IMR-90 (cell line): ENCODE measurements at regions not wholly inside any gene's neighbourhood (a gene's known extent, or its start where the extent isn't known, plus 50 kb on each side); places are given as distances from the start of the nearest gene placed in this dataset.

Source experiments
- ATAC-seq: fragments of 200-7000 bp; cut with Tn5 transposase; 2 replicates; pipeline ENCODE4 v1.9.1; 2020; ENCODE audit warnings: low read depth, mild to moderate bottlenecking, moderate library complexity
- BruUV-seq: library from RNA; stranded (reverse); fragments of 400-500 nt; replicated peaks from 2 replicates; lab custom pipeline; 2021; lab: Mats Ljungman, UMichigan
- CTCF ChIA-PET: fragments of 300-600 bp; formaldehyde crosslinking; extraction: SDS; loops from one replicate; lab custom pipeline; 2021; ENCODE audit warnings: antibody characterized with exemption; lab: Yijun Ruan, JAX
- POLR2A ChIA-PET: fragments of 300-600 bp; sonication (Branson Sonifier 250); formaldehyde crosslinking; loops from one replicate; lab custom pipeline; 2022; ENCODE audit warnings: antibody characterized with exemption; ENCODE audit not compliant: unreplicated experiment; lab: Charles Lee
- DNase-seq: peaks from one replicate; pipeline ENCODE4 v3.0.0; 2013
- H2AFZ ChIP-seq: replicated peaks from 2 replicates; pipeline ENCODE3; 2013; ENCODE audit warnings: low read length, mild to moderate bottlenecking; ENCODE audit not compliant: poor library complexity
- H2AK5ac ChIP-seq: 2 replicates; pipeline ENCODE4 v1.6.1; 2013; ENCODE audit warnings: low read depth, low read length, inconsistent platforms
- H2AK9ac ChIP-seq: replicated peaks from 2 replicates; pipeline ENCODE3; 2013; ENCODE audit warnings: mild to moderate bottlenecking, low read depth, low read length, moderate library complexity; ENCODE audit not compliant: poor library complexity
- H2BK120ac ChIP-seq: 2 replicates; pipeline ENCODE4 v1.6.1; 2013; ENCODE audit warnings: low read depth, low read length, inconsistent platforms
- H2BK15ac ChIP-seq: 3 replicates; pipeline ENCODE4 v1.6.1; 2013; ENCODE audit warnings: low read depth, low read length, inconsistent platforms
- H2BK20ac ChIP-seq: 2 replicates; pipeline ENCODE4 v1.6.1; 2013; ENCODE audit warnings: low read depth, mild to moderate bottlenecking, inconsistent platforms, low read length, moderate library complexity
- H2BK5ac ChIP-seq: 2 replicates; pipeline ENCODE4 v1.6.1; 2013; ENCODE audit warnings: mild to moderate bottlenecking, low read depth, low read length, inconsistent platforms; ENCODE audit not compliant: poor library complexity, severe bottlenecking
- H3K14ac ChIP-seq: replicated peaks from 2 replicates; pipeline ENCODE4 v1.6.1; 2013; ENCODE audit warnings: low read depth, low read length, inconsistent platforms
- H3K18ac ChIP-seq: 2 replicates; pipeline ENCODE4 v1.6.1; 2013; ENCODE audit warnings: low read depth, low read length, control low read depth
- H3K23ac ChIP-seq: 2 replicates; pipeline ENCODE4 v1.6.1; 2013; ENCODE audit warnings: low read depth, low read length, inconsistent platforms
- H3K27ac ChIP-seq: 2 replicates; pipeline ENCODE4 v1.5.1; 2013; ENCODE audit warnings: mild to moderate bottlenecking, control low read depth, low read length; ENCODE audit not compliant: insufficient read depth
- H3K27me3 ChIP-seq: 2 replicates; pipeline ENCODE4 v1.6.1; 2013; ENCODE audit warnings: low read length; ENCODE audit not compliant: control insufficient read depth, insufficient read depth
- H3K36me3 ChIP-seq: 2 replicates; pipeline ENCODE4 v1.6.1; 2013; ENCODE audit warnings: low read length, mixed read lengths; ENCODE audit not compliant: control insufficient read depth, insufficient read depth
- H3K4ac ChIP-seq: 2 replicates; pipeline ENCODE4 v1.6.1; 2013; ENCODE audit warnings: low read depth, low read length, inconsistent platforms
- H3K4me1 ChIP-seq: 2 replicates; pipeline ENCODE4 v1.6.1; 2013; ENCODE audit warnings: low read length, mixed read lengths; ENCODE audit not compliant: control insufficient read depth, insufficient read depth
- H3K4me2 ChIP-seq: 2 replicates; pipeline ENCODE4 v1.6.1; 2013; ENCODE audit warnings: low read depth, mild to moderate bottlenecking, control low read depth, low read length, moderate library complexity
- H3K4me3 ChIP-seq: 2 replicates; pipeline ENCODE4 v1.5.1; 2013; ENCODE audit warnings: low read depth, mild to moderate bottlenecking, control low read depth, low read length, moderate library complexity; ENCODE audit not compliant: insufficient read depth
- H3K56ac ChIP-seq: 2 replicates; pipeline ENCODE4 v1.6.1; 2013; ENCODE audit warnings: low read length, inconsistent platforms; ENCODE audit not compliant: insufficient read depth; ENCODE audit errors: extremely low read depth
- H3K79me1 ChIP-seq, 2 experiments: 2 replicates each; pipeline ENCODE4 v1.6.1; 2013; ENCODE audit warnings: low read length in 2 of 2, inconsistent platforms in 1 of 2, low read depth in 1 of 2
- H3K9ac ChIP-seq: 2 replicates; pipeline ENCODE4 v1.6.1; 2013; ENCODE audit warnings: low read depth, low read length, control low read depth
- H3K9me1 ChIP-seq: 2 replicates; pipeline ENCODE4 v1.6.1; 2013; ENCODE audit warnings: low read length, inconsistent platforms; ENCODE audit not compliant: insufficient read depth
- H3K9me3 ChIP-seq: 2 replicates; pipeline ENCODE4 v1.6.1; 2013; ENCODE audit warnings: low read length; ENCODE audit not compliant: control insufficient read depth, insufficient read depth
- H4K20me1 ChIP-seq: 2 replicates; pipeline ENCODE4 v1.6.1; 2013; ENCODE audit warnings: low read length, inconsistent platforms; ENCODE audit not compliant: insufficient read depth
- H4K5ac ChIP-seq: 2 replicates; pipeline ENCODE4 v1.6.1; 2013; ENCODE audit warnings: mild to moderate bottlenecking, low read depth, low read length, control low read depth
- H4K8ac ChIP-seq, 2 experiments: 2 replicates each; pipeline ENCODE4 v1.6.1; 2013; ENCODE audit warnings: low read depth in 2 of 2, low read length in 2 of 2, control low read depth in 1 of 2, inconsistent platforms in 1 of 2
- H4K91ac ChIP-seq: 2 replicates; pipeline ENCODE4 v1.6.1; 2013; ENCODE audit warnings: low read depth, low read length, inconsistent platforms; ENCODE audit not compliant: insufficient read depth
- BHLHE40 ChIP-seq: fragments of 150-350 bp; IDR thresholded peaks from 2 replicates; pipeline ENCODE4 v1.6.1; 2016; ENCODE audit warnings: mild to moderate bottlenecking, low read depth, low read length
- FOS ChIP-seq: fragments of 150-350 bp; IDR thresholded peaks from 2 replicates; pipeline ENCODE4 v1.6.1; 2016; ENCODE audit warnings: low read depth, low read length
- MAFK ChIP-seq: IDR thresholded peaks from 2 replicates; pipeline ENCODE4 v1.6.1; 2012; ENCODE audit warnings: low read depth, low read length, improper control_type of control experiment
- MAZ ChIP-seq: IDR thresholded peaks from 2 replicates; pipeline ENCODE4 v1.6.1; 2012; ENCODE audit warnings: low read depth, mild to moderate bottlenecking, low read length, improper control_type of control experiment, moderate library complexity, borderline replicate concordance
- NFE2L2 ChIP-seq: fragments of 150-350 bp; IDR thresholded peaks from 2 replicates; pipeline ENCODE4 v1.6.1; 2016; ENCODE audit warnings: low read depth, mild to moderate bottlenecking, low read length
- POLR2A ChIP-seq: IDR thresholded peaks from 2 replicates; pipeline ENCODE4 v1.6.1; 2012; ENCODE audit warnings: mild to moderate bottlenecking, low read depth, low read length
- RAD21 ChIP-seq: IDR thresholded peaks from 2 replicates; pipeline ENCODE4 v1.6.1; 2012; ENCODE audit warnings: low read length, improper control_type of control experiment
- RCOR1 ChIP-seq: IDR thresholded peaks from 2 replicates; pipeline ENCODE4 v1.6.1; 2012; ENCODE audit warnings: mild to moderate bottlenecking, low read length, improper control_type of control experiment; ENCODE audit not compliant: insufficient replicate concordance
- SMC3 ChIP-seq: fragments of 150-350 bp; IDR thresholded peaks from 2 replicates; pipeline ENCODE4 v1.6.1; 2016; ENCODE audit warnings: low read depth, mild to moderate bottlenecking, antibody characterized with exemption, low read length, moderate library complexity
- WGBS, 2 experiments: methylation state at CpG; one replicate each; pipeline versions ENCODE4 v1.1.5 to v1.1.7; 2013; ENCODE audit warnings: missing lambda C conversion rate in 2 of 2; ENCODE audit not compliant: insufficient read length in 1 of 2; ENCODE audit errors: extremely low coverage in 2 of 2; 5-methylcytosine and 5-hydroxymethylcytosine counted together
- dilution Hi-C: fragments of 300-500 bp; cut with HindIII; formaldehyde crosslinking; loops from one replicate; pipeline ENCODE4 v1.14.3; 2018; ENCODE audit warnings: low sequenced_read_pairs; ENCODE audit not compliant: unreplicated experiment
- in situ Hi-C: fragments of 300-500 bp; cut with MboI; formaldehyde crosslinking; loops from 3 replicates; pipeline ENCODE4 v1.14.3; 2019; ENCODE audit warnings: low sequenced_read_pairs, inconsistent platforms, mixed read lengths
- intact Hi-C: fragments of 100-400 bp; cut with micrococcal nuclease; formaldehyde crosslinking; loops from 2 replicates; pipeline ENCODE4 v1.10.0; 2022
- TF ChIP-seq, protein P1 (sequence below): fragments of 150-350 bp; IDR thresholded peaks from 2 replicates; pipeline ENCODE4 v1.6.1; 2017; ENCODE audit warnings: mild to moderate bottlenecking, antibody characterized with exemption, low read length, low read depth
- TF ChIP-seq, protein P2 (sequence below): conservative IDR thresholded peaks from 2 replicates; pipeline ENCODE4 v1.5.1; 2012; ENCODE audit warnings: mild to moderate bottlenecking, low read depth, low read length, improper control_type of control experiment
- TF ChIP-seq, protein P3 (sequence below): fragments of 150-350 bp; IDR thresholded peaks from 2 replicates; pipeline ENCODE4 v1.6.1; 2016; ENCODE audit warnings: low read depth, mild to moderate bottlenecking, low read length, moderate library complexity, borderline replicate concordance

DNA sequence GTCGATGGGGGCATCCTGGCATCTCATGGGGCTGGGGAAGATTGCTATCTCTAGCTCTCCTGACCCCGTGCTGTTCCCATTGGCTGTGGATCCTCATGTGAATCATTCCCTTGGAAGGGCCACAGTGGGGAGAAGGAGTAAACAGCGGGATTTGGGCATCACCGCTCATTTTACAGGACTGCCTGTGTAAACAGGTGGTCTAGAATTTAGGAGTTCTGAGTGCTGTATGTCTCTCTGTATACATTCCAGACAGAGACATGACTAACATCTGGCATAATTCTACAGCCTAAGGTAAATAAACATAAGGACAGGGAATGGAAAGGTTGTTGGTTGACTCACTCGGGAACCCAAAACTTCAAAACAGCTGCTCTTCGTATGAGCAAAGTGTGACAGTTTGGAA lies 92.7 kb downstream of the COPS8 start:
- Histone ChIP-seq H3K9me3 (peaks cover 3% of the 10 kb centered on the region; the same call in 1 of the 2 replicates), H3K36me3 (no peaks in the 10 kb centered on the region), H3K27ac (peak overlapping the region; percentile 95), H3K23ac (peak overlapping the region; percentile 98), H4K20me1 (no peaks in the 10 kb centered on the region), H3K4ac (peak overlapping the region; percentile 100), H2BK5ac (peak overlapping the region; percentile 99), H3K56ac (peak overlapping the region; percentile 97), H4K91ac (peak overlapping the region; percentile 99), H3K4me3 (no peak overlapping the region), H3K79me1 (peaks cover 27 to 49% of the 10 kb centered on the region in 2 experiments; a peak in 3 of 4 replicates), H3K4me2 (no peak overlapping the region), H2AK9ac (peak overlapping the region; percentile 84), H2BK120ac (peak overlapping the region; percentile 100), H2AFZ (peak overlapping the region; percentile 67), H3K27me3 (no peaks in the 10 kb centered on the region), H2AK5ac (peak overlapping the region; percentile 98), H4K5ac (peak overlapping the region; percentile 99), H2BK20ac (peak overlapping the region; percentile 100), H2BK15ac (peak overlapping the region; percentile 86; the same call in 2 of the 3 replicates), H3K9ac (peak overlapping the region; percentile 17), H4K8ac (peak overlapping the region; percentile 87 to 96), H3K18ac (peak overlapping the region; percentile 99), H3K14ac (peak overlapping the region; percentile 91), H3K4me1 (peaks cover 33% of the 10 kb centered on the region), H3K9me1 (peaks cover 37% of the 10 kb centered on the region)
- BruUV-seq, result no TSS peak
- ChIA-PET CTCF (no interaction called here), POLR2A (interaction anchor here (0.7 to 0.9 kb wide), 4 partner anchors 45 to 235 kb away, joined by 3 read pairs; no protein-coding TSS in a partner anchor)
- peak; percentile 86 for ATAC-seq
- intact Hi-C loops (loop anchor here (2.0 kb wide), 2 partner anchors 80 to 104 kb away; no protein-coding TSS in a partner anchor), in situ Hi-C loops (no loop called here), dilution Hi-C loops (no loop called here)
- peak; percentile 100 for DNase-seq
- no CpG with 5 or more reads among the region's 6 CpGs for WGBS, 2 experiments
- TF ChIP-seq, protein P1, sequence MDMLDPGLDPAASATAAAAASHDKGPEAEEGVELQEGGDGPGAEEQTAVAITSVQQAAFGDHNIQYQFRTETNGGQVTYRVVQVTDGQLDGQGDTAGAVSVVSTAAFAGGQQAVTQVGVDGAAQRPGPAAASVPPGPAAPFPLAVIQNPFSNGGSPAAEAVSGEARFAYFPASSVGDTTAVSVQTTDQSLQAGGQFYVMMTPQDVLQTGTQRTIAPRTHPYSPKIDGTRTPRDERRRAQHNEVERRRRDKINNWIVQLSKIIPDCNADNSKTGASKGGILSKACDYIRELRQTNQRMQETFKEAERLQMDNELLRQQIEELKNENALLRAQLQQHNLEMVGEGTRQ, result peak; percentile 65
- TF ChIP-seq BHLHE40 (peak; percentile 72), POLR2A (no peak), MAFK (0 out of 2 replicates have a peak, but pooled peaks have one; percentile 9), MAZ (peak; percentile 47; the same call in 1 of the 2 replicates), RCOR1 (peak; percentile 99), RAD21 (peak; percentile 9; the same call in 1 of the 2 replicates), FOS (peak; percentile 98), NFE2L2 (no peak), SMC3 (peak; percentile 25; the same call in 1 of the 2 replicates)
- TF ChIP-seq, protein P2, sequence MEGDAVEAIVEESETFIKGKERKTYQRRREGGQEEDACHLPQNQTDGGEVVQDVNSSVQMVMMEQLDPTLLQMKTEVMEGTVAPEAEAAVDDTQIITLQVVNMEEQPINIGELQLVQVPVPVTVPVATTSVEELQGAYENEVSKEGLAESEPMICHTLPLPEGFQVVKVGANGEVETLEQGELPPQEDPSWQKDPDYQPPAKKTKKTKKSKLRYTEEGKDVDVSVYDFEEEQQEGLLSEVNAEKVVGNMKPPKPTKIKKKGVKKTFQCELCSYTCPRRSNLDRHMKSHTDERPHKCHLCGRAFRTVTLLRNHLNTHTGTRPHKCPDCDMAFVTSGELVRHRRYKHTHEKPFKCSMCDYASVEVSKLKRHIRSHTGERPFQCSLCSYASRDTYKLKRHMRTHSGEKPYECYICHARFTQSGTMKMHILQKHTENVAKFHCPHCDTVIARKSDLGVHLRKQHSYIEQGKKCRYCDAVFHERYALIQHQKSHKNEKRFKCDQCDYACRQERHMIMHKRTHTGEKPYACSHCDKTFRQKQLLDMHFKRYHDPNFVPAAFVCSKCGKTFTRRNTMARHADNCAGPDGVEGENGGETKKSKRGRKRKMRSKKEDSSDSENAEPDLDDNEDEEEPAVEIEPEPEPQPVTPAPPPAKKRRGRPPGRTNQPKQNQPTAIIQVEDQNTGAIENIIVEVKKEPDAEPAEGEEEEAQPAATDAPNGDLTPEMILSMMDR, result no peak
- TF ChIP-seq, protein P3, sequence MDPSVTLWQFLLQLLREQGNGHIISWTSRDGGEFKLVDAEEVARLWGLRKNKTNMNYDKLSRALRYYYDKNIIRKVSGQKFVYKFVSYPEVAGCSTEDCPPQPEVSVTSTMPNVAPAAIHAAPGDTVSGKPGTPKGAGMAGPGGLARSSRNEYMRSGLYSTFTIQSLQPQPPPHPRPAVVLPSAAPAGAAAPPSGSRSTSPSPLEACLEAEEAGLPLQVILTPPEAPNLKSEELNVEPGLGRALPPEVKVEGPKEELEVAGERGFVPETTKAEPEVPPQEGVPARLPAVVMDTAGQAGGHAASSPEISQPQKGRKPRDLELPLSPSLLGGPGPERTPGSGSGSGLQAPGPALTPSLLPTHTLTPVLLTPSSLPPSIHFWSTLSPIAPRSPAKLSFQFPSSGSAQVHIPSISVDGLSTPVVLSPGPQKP, result no peak
